C1 segment of cervical spinal cord (tissue), 14 donors: ENCODE measurements at regions not wholly inside any gene's neighbourhood (a gene's known extent, or its start where the extent isn't known, plus 50 kb on each side); places are given as distances from the start of the nearest gene placed in this dataset.
"Not testable (repeated sequence)": the region's sequence is repeated elsewhere in the genome, so short reads cannot be mapped to it uniquely, and the experiment has no call there.

Experiments
- DNase-seq, 14 donors: peaks; one replicate each; lab custom pipeline; 2025; lab: John Stamatoyannopoulos, UW

DNA sequence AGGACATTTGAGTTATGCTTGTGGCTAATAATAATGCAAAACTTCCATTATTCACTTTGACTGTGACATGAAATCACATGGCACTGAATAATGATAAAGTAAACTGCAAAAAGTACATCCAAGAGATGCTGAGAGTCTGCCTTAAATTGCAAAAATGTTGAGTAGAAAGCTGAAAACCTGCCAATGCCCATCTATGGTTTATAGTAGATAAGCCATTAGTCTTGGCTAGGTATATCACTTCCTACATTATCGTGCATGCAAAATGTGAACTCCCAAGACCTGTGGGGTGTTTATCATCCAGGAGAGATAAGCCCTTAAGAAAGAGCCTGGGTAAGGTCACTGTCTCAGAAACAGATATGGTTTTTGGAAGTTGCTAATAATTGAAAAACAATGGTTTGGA is 208.7 kb upstream of the DPYD start:
- DNase-seq: no peak

DNA sequence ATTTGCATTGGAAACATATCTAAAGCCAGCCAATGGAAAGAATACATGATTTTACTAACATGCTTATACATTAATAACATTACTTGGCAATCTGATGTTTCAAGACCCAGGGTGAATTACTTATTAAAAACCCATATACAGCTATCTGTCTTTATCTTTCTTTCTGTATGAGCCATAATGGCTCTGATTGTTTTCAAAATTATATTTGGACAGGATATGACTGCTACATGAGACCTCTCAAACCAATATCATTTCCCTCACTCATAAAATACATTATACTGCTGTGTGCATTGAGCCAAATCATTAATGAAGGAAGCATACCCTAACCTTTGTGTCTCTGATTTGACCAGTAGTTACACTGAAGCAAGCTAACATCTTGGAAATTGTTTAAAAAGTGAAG is 205.9 kb upstream of the DPYD start:
- DNase-seq: no peak

DNA sequence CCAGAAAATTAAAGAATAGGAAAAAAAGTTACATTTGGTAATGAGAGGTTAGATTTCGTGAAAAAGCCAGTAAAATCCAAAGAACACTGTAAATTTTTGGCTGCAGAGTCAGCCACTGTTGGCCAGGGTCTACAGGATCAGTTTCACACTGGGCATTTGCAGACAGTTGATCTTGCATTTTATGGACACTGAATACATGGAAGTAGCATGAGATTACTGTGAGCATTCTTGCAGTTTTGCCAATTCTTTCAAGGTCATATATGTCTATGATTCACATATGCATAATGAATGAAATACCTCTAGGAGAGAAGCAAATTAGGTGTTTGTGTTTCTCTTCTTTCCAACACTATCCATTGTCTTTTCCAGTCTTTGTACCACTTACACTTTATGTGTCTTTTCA is 200.8 kb upstream of the DPYD start:
- DNase-seq: no peak

DNA sequence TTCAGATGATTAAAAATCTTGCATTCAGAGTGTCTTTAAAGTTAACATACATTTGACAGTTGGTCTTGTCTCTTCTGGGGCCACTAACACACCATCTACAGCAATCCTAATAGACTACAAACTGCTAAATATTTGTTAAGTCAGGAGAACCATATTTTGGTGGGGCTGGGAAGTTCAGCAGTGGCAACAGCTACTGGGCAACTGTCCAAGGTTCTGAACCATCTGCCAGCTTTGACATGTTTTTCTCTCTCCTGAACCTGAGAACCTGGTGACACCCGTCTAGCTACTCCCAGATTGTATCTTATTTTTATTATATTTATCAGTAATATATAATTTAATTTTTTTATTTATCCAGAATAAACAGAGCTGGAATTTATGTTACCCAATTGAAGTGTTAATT is 199.0 kb upstream of the DPYD start:
- DNase-seq: no peak

DNA sequence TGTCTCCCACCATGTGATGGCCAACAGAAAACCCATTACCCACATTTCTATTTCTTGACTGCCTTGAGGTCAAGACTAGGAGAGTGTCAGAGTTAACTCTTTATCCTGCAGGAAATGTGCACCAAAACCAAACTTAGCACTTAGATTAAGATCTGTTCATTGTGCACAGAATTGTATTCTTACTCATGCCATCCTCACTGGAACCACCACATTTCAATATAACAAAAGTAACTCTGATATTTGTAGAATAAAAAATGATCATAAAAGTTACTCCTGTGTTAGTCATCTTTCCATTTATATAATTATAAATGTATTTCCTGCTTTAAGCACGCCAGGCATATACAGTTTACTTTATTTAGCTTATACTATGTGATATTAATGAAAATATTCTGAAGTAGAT is 193.0 kb upstream of the DPYD start:
- no peak for DNase-seq

DNA sequence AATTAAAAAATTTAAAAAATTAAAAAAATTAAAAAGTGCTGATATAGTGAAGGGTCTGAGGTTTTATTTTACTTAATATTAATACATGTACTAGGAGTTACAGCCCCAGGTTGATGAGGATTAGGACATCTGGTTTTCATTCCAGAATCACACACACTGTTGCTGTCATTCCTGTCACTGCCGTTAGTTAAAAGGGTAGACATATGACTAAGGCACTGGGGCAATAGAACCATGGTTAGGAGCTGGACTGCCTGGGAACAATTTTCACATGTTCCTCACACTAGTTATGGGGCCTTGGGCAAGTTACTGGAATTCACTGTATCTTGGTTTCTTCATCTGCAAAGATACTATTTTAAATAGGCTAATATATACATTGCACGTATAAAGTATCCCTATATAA is 191.8 kb upstream of the DPYD start:
- no peak for DNase-seq

DNA sequence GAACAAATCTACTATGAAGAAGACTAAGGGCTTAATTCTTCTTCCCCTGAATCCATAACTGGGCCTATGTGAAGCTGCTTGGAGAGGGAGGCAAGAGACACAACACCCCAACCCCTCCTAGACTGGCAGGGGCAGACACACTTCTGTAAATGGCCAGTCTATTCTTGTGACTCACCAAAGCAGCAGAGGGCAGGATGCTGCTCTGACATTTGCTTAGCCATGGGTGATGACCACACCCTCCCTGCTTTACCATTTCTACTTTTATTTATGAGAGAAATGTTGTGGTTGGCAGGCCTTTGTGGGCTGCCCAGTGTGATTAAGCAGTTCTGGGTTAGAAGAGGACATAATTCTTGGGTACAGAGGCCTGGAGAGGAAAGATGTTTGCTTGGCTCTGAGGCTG is 189.8 kb upstream of the DPYD start:
- DNase-seq: no peak

DNA sequence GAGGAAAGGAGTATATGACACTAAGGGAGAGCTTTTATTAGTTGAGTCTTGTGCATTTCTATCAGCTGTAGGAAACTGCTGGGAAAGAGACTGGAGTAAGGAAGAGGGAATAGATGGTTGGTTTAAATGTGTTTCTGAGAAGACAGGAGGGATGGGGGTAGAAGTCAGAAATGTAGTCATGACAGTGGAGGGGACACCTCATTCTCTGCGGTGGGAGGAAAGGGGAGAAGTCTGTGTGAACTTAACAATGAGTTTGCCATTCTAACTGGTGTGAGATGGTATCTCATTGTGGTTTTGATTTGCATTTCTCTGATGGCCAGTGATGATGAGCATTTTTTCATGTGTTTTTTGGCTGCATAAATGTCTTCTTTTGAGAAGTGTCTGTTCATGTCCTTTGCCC is 187.5 kb upstream of the DPYD start:
- not testable (repeated sequence) for DNase-seq

DNA sequence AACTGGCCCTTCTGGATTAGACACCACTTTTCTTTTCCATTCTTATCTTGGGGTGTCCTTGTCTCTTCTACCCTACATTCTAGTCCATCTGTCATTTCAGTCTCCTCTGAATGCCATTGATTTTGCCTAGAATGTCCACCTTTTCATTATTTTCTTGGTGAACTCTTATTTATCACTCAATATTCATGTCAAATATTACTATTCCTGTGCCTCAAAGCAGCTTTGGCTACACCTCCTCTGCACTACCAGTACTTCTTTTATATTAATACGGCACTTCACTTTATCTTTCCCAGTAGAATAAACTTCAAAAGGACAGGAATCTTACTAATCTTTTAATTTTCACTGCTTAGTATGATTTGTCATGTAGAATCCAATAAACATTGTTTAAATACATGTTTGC is 186.4 kb upstream of the DPYD start:
- no peak for DNase-seq

DNA sequence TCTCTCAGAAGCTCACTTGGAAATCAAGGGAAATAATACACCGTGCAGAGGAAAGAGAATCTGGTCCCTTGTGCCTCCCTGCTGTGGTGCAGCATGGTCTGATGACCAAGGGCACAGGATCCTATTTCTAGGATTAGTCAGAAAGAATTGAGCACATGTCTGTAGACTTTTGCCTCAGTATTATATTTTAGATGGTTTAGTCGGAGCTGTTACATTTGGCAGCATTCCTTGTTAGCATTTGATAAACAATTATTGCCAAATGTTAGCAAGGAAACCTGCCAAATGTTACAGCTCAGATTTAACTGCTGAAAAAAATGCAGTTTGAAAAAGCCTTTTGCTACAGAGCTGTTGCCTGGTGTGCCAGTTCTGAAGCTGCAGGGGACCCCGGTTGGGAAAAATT is 183.5 kb upstream of the DPYD start:
- no peak for DNase-seq

DNA sequence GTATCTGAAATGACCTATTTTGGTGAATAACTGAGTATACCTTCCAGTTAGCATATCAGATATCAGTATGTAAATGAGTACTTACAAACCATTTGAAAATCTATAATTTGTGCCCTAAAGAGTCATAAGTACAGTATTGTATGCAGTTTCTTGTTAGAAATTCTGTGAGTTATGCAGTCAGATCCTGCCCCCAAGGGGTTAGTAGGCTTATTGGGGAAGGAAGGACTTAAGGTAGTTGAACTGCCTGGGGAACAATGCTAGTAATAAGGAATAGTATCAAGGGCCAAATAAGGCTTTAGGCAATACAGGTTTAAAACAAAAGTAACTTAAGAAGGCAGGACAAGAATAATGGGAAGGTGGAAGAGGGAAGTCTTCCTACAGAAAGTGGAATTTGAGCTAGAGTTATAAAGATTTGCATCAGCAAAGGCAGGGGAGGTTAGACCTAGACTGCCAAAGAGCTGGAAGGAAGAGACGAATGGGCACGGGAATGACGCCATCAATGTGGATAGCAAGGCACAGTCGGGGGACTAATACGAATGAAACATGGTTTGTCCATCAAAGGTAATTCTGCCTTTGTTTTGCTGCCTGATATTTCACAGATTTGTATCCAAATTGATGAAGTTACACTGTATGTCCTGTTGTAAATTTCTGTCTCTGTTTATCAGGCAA is 182.9 kb upstream of the DPYD start:
- DNase-seq: no peak

DNA sequence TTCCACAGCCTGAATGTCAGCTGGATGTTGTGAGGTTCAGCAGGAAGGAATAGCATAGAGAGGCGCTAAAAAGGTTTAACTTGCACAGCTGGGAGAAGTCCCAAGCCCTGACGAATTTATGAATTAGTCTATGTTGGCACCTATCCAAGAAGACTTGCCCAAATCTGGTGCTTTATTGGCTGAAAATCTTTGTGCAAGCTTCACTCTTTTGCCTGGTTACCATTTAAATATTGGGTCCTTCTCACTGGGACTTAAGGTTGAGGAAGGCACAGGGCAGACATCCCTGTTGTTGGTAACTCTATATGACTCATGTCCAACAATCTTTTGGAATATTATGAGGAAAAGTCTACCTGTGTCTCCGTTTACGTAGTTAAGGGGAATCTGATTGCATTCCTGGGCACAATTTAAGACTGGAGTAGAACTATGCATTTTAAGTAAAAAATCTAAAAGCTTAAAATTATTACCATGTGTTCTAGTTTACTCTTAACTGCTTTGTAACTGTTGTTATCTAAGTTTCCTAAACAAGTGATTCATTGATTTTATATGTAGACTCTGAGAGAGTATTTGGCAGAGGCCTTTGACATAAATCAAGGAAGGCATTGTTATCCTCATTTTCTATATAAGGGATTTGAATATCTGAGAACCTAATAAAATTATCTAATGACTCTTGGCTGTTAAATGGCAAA is 181.7 kb upstream of the DPYD start:
- no peak for DNase-seq

DNA sequence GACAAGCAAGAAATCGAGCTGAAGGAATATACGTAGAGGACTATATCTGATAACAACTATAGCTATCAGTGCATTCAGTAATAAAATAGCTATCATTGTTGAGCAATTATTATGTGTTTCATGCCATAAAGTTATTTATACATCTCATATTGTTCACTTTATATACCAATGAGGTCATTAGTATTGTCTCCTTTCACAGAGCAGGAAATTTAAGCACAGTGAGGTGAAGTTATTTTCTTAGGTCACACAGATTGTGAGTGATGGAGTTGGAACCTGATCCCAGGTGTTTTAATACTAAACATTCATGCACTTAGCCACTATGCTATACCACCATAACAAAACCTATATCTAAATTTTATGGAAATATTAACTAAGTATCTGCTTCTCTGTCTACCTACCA is 180.5 kb upstream of the DPYD start:
- no peak for DNase-seq

DNA sequence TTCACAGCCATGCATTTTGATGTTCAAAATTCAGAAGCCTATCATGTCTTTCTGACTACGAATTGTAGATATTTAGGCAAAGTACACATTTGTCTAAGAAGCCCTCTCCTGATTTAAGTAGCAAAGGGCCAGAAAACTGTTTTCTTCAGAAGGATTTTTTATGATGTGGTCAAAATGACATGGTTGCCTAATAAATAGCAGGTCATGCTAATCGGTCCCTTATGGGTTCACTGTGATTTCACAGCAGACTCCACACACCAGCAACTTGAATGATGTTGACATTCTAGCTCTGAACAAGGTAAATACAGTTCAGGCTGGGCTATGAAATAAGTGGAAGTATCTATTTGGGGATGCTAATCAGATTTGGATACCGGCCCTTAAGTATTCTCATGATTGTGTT is 178.7 kb upstream of the DPYD start:
- no peak for DNase-seq

DNA sequence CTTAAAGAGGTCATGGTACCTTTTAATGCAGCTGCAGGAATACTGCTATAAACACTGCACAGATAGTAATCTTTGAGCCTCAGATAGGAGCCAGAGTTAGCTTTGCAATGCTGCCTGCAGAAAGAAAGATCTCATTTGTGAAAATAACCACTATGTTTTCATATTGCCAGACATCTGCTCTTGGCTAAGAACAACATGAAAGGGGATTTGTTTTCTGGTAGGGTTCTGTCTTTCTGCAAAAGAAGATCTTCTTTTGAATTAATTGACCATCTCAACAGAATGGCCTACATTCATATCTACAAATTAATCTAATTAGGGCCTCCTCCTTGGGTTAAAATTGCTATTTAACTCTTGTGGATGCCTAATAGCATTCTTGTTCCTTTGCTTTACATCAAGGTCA is 177.6 kb upstream of the DPYD start:
- no peak for DNase-seq

DNA sequence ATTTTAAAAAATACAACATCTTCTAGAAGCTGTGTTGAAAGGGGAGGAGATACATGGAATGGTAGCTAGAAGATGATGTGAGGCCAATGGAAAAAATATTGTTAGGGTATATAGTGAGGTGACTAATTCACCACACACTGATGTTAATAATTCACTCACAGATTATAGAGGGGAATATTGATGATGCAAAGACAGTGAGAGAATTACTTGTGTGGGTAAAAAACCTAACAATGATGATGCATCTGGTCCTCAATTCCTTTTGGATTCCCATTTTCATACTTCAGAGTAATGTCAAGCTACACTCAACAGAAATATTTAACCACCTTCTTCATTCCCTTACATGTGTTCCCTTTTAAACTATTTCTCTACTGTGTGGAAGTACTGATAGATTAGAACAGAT is 169.5 kb upstream of the DPYD start:
- no peak for DNase-seq

DNA sequence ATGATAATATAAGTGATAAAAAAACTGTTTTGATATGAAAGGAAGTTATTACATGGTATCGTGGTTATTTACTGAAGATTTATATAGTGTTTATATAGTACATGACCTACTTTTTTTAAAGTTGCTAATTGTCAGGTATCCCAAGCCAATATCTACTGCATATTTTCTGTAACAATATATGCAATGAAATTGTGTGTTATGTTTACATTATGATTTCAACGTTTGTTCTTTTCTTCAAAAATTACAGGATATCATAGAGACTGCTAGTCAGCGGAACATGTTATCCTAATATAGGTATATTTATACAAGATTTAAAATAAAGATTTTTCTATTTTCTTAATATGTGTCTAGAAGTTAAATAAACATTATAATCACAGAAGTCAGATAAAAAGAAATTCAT is 167.5 kb upstream of the DPYD start:
- no peak for DNase-seq

DNA sequence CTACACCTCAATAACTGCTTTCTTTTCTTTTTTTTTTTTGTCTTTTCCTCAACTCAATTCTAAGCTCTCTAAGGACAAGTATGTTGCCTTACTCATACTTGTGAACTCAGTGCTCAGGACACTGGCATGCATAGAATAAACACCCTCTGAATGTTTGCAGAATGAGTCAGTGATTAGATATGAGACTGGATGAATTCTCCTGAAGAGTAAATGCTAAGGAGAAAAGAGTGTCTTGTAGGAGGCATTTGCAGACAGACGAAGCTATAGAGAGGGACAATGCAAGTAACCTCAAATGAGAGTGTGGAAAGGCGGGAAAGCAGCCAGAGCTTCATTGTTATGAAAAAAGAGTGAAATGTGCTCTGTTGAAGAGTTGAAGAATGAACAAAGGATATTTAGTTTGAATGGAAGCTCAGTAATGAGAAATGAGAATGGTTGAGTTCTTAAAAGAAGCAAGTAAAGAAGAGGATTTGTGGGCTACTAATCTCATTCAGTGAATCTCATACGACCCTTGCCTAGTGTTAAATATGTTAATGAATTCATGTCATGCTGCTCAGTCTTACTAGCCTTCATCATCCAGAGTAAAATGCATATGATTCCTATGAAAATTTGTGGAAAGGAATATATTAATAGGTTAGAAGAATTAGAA is 166.1 kb upstream of the DPYD start:
- no peak for DNase-seq

DNA sequence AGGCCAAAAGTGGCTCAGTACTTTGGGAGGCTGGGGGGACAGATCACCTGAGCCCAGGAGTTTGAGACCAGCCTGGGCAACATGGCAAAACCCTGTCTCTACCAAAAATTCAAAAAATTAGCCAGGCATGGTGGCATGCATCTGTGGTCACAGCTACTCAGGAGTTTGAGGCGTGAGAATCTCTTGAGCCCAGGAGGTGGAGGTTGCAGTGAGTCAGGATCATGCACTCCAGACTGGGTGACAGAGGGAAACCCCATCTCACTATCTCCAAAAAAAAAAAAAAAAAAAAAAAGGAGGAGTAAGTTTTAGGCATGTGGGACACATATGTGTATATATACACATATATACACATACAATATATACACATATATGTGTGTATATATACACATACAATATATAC is 165.3 kb upstream of the DPYD start:
- no peak for DNase-seq

DNA sequence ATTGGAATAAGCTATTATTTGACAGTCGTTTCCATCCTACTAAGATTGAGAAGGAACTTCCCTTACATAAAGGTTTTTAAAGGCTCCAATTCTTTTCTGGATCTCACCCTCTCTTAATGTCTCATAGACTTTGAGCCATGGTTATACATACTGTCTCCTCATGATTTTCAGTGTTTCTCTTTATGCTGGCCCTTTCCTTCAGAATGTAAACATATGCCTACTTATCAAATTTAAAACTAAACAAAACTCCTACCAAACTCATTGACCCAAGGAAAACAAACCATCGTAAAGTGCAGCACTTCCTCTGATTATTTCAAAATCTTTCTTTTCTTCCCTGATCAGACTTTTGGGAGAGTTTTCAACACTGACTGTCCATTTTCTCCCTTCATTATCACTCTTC is 163.4 kb upstream of the DPYD start:
- no peak for DNase-seq

DNA sequence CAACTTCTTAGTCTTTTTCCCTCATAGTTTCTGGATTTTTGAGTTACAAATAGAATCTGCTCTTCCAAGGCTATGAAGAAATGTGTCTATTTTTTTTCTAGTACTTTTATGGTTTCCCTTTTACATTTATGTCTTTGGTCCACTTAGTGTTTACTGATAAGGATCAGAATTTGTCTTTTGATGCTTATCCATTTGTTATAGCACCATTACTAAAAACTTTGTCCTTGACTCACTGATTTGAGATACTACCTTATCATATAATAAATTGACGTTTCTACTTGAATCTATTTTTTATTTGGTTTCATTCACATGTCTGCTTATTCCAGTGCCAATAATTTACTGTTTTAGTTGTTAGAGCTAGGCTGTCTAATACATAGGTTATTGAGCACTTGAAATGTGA is 161.1 kb upstream of the DPYD start:
- no peak for DNase-seq

DNA sequence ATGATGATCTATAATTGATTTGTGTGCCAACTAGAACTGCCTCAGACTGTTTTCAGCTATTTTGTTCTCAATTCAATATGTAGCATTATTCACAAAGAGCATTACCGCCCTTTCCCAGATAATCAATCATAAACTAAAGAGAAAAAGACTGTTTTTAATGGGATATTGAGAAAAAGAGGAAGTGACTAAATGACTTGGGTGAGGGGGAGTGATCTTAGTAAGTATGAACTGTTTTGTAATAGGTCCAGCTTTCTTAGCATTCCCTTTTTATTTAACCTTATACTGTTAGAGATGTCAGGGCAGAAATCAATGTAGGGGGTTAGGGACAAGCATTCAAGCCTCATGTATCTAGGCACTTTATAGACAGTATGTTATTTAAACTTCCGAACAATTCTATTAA is 157.8 kb upstream of the DPYD start:
- no peak for DNase-seq

DNA sequence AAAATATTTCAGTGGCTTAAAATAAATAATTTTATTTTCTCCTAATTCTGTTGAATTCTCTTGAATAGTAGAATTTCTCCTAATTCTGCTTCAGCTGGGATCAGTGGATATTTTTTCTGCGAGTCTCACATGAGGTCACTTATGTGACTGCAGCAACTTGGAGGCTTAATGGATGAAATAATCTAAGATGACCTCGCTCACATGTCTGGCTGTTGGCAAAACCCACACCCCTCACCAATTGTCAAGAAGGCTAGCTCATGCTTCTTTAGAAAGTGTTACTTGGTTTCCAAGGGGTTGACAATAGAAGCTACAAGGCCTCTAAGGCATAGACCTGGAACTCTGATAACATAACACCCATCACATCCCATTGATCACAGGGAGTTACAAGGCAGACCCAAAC is 156.9 kb upstream of the DPYD start:
- no peak for DNase-seq
